ENCODE measurements at regions not wholly inside any gene's neighbourhood (a gene's known extent, or its start where the extent isn't known, plus 50 kb on each side); places are given as distances from the start of the nearest gene placed in this dataset.

- TF ChIP-seq CTCF (conservative IDR thresholded peaks at IDR 0.05) (no peak), EZH2 (IDR thresholded peaks at IDR 0.05; ENCODE audit: low read depth) (no peak)
Measured at GRCh38 chr6:33513213-33513612, 58.8 kb downstream of the ZBTB9 start.
